ENCODE measurements at regions not wholly inside any gene's neighbourhood (a gene's known extent, or its start where the extent isn't known, plus 50 kb on each side); places are given as distances from the start of the nearest gene placed in this dataset.

DNA sequence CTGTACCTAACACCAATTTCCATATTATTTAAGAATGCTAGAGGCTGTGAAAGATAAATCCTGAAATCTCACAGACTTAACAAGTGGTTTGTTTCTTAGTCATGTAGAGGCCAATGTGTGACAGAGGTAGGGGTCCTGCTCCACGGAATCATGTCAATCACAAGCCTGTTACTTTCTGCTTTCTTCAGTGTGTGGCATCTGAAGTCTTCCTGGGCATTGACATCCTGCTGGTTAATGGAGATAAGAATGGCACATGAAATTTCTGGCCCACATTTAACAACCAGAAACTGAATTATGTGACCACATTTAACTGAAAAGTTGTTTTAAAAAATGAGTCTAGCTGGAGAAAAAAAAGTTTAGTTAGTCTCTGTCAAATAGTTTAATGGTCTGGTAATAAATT is 68.3 kb upstream of the PLA2G4A start:
- no peak for TF ChIP-seq POU2F2 (IDR thresholded peaks at IDR 0.05; ENCODE audit: low read depth, low read length)
- TF ChIP-seq POLR2AphosphoS5 (IDR thresholded peaks at IDR 0.05; ENCODE audit: low read depth, low read length), result no peak

Measured in GM12891 (cell line).